Putamen (tissue), 1 donor: ENCODE measurements at regions not wholly inside any gene's neighbourhood (a gene's known extent, or its start where the extent isn't known, plus 50 kb on each side); places are given as distances from the start of the nearest gene placed in this dataset.
"Not testable (repeated sequence)": the region's sequence is repeated elsewhere in the genome, so short reads cannot be mapped to it uniquely, and the experiment has no call there.

Experiments
- DNase-seq: peaks from one replicate; pipeline ENCODE4 v3.0.0-alpha.2; 2016; ENCODE audit warnings: low spot score

- no peak for DNase-seq
Measured at GRCh38 chr9:29001006-29001405, 1427.7 kb upstream of the C9orf72 start.

- DNase-seq, result no peak
Measured at GRCh38 chr9:29004988-29005387, 1431.7 kb upstream of the C9orf72 start.

GRCh38 chr9:29006628-29007027, 1433.3 kb upstream of the C9orf72 start:
- DNase-seq, result no peak

- no peak for DNase-seq
Measured at GRCh38 chr9:29012911-29013310, 1439.6 kb upstream of the C9orf72 start.

- DNase-seq, result no peak
Measured at GRCh38 chr9:29021632-29022031, 1448.4 kb upstream of the C9orf72 start.

- DNase-seq, result no peak
Measured at GRCh38 chr9:29038332-29038731, 1465.1 kb upstream of the C9orf72 start.

- DNase-seq, result no peak
Measured at GRCh38 chr9:29039258-29039657, 1466.0 kb upstream of the C9orf72 start.

- DNase-seq, result no peak
Measured at GRCh38 chr9:29043072-29043471, 1469.8 kb upstream of the C9orf72 start.

GRCh38 chr9:29044959-29045358, 1471.7 kb upstream of the C9orf72 start:
- no peak for DNase-seq

GRCh38 chr9:29060041-29060440, 1486.8 kb upstream of the C9orf72 start:
- no peak for DNase-seq

- DNase-seq, result no peak
Measured at GRCh38 chr9:29062446-29062845, 1489.2 kb upstream of the C9orf72 start.

- no peak for DNase-seq
Measured at GRCh38 chr9:29063031-29063430, 1489.8 kb upstream of the C9orf72 start.

- DNase-seq, result no peak
Measured at GRCh38 chr9:29066141-29066640, 1492.9 kb upstream of the C9orf72 start.

GRCh38 chr9:29068461-29068860, 1495.2 kb upstream of the C9orf72 start:
- no peak for DNase-seq

- no peak for DNase-seq
Measured at GRCh38 chr9:29069376-29069775, 1496.1 kb upstream of the C9orf72 start.

- DNase-seq, result no peak
Measured at GRCh38 chr9:29078063-29078666, 1504.9 kb upstream of the C9orf72 start.

GRCh38 chr9:29100762-29101161, 1527.5 kb upstream of the C9orf72 start:
- DNase-seq, result no peak

- not testable (repeated sequence) for DNase-seq
Measured at GRCh38 chr9:29104166-29104565, 1530.9 kb upstream of the C9orf72 start.

GRCh38 chr9:29118555-29118954, 1545.3 kb upstream of the C9orf72 start:
- DNase-seq, result no peak

- DNase-seq, result no peak
Measured at GRCh38 chr9:29126783-29127182, 1553.5 kb upstream of the C9orf72 start.

- no peak for DNase-seq
Measured at GRCh38 chr9:29129763-29130162, 1556.5 kb upstream of the C9orf72 start.

- no peak for DNase-seq
Measured at GRCh38 chr9:29144476-29144875, 1571.2 kb upstream of the C9orf72 start.

GRCh38 chr9:29150606-29151005, 1577.3 kb upstream of the C9orf72 start:
- no peak for DNase-seq

GRCh38 chr9:29160763-29161353, 1587.6 kb upstream of the C9orf72 start:
- DNase-seq, result no peak
